GM12878 (cell line): ENCODE measurements at regions not wholly inside any gene's neighbourhood (a gene's known extent, or its start where the extent isn't known, plus 50 kb on each side); places are given as distances from the start of the nearest gene placed in this dataset.

Experiments
- ATAC-seq: fragments of 200-7000 bp; cut with Tn5 transposase; 3 replicates; pipeline ENCODE4 v1.9.1; 2020; ENCODE audit warnings: mild to moderate bottlenecking, moderate library complexity
- BruUV-seq: library from RNA; stranded (reverse); fragments of 400-500 nt; replicated peaks from 2 replicates; lab custom pipeline; 2021; lab: Mats Ljungman, UMichigan
- CTCF ChIA-PET: fragments of 300-600 bp; sonication (Branson Sonifier 250); formaldehyde crosslinking; extraction: SDS; loops from one replicate; lab custom pipeline; 2021; ENCODE audit warnings: inconsistent platforms; lab: Yijun Ruan, JAX
- POLR2A ChIA-PET: fragments of 350-600 bp; formaldehyde crosslinking; extraction: SDS; loops from one replicate; lab custom pipeline; 2021; ENCODE audit warnings: inconsistent platforms; lab: Charles Lee
- RAD21 ChIA-PET: fragments of 300-600 bp; sonication (Branson Sonifier 250); formaldehyde crosslinking; loops from one replicate; lab custom pipeline; 2023; ENCODE audit warnings: antibody characterized with exemption; ENCODE audit not compliant: unreplicated experiment; lab: Charles Lee
- SMC1A ChIA-PET: fragments of 300-600 bp; sonication (Branson Sonifier 250); formaldehyde crosslinking; loops from one replicate; lab custom pipeline; 2023; ENCODE audit not compliant: unreplicated experiment, uncharacterized antibody; lab: Charles Lee
- DNase-seq: peaks from one replicate; pipeline ENCODE4 v3.0.0-alpha.2; 2011; ENCODE audit warnings: low read depth, low spot score
- FAIRE-seq: peaks from 3 replicates; lab custom pipeline; 2011; peaks lifted over from hg19 to GRCh38; lab: Jason Lieb, UNC
- H2AFZ ChIP-seq: 2 replicates; pipeline ENCODE4 v1.6.0; 2011; ENCODE audit warnings: low read depth, low read length, control low read depth; ENCODE audit not compliant: control insufficient read depth
- H3K27ac ChIP-seq: 2 replicates; pipeline ENCODE4 v1.5.1; 2011; ENCODE audit warnings: control low read depth; ENCODE audit not compliant: control insufficient read depth, insufficient read depth
- H3K27me3 ChIP-seq, 2 experiments: replicated peaks in 1 of 2; 2 replicates each; pipeline versions ENCODE4 v1.6.0 to v1.6.1; 2011; ENCODE audit warnings: low read length in 1 of 2; ENCODE audit not compliant: control insufficient read depth in 2 of 2, insufficient read depth in 2 of 2
- H3K36me3 ChIP-seq, 2 experiments: 2 replicates each; pipeline ENCODE4 v1.5.1; 2011; ENCODE audit warnings: low read length in 1 of 2; ENCODE audit not compliant: control insufficient read depth in 2 of 2, insufficient read depth in 2 of 2
- H3K4me1 ChIP-seq: 2 replicates; pipeline ENCODE4 v1.6.1; 2011; ENCODE audit warnings: mild to moderate bottlenecking, low read length, moderate library complexity, mixed read lengths; ENCODE audit not compliant: control insufficient read depth, insufficient read depth
- H3K4me2 ChIP-seq: 2 replicates; pipeline ENCODE4 v1.6.0; 2011; ENCODE audit warnings: control low read depth; ENCODE audit not compliant: control insufficient read depth, insufficient read depth
- H3K4me3 ChIP-seq: fragments of 200-600 bp; sonication (generic); 2 replicates; pipeline ENCODE4 v1.5.1; 2016
- H3K79me2 ChIP-seq: 2 replicates; pipeline ENCODE4 v1.6.0; 2011; ENCODE audit warnings: low read length; ENCODE audit not compliant: control insufficient read depth, insufficient read depth
- H3K9ac ChIP-seq: 2 replicates; pipeline ENCODE4 v1.8.0; 2011; ENCODE audit warnings: low read length, control low read depth, mixed read lengths; ENCODE audit not compliant: control insufficient read depth, insufficient read depth
- H3K9me3 ChIP-seq: replicated peaks from 3 replicates; pipeline ENCODE4 v1.5.1; 2011; ENCODE audit warnings: mild to moderate bottlenecking, low read length; ENCODE audit not compliant: control insufficient read depth, insufficient read depth
- H4K20me1 ChIP-seq: 2 replicates; pipeline ENCODE4 v1.6.0; 2011; ENCODE audit not compliant: control insufficient read depth, insufficient read depth
- EED ChIP-seq: sonication (generic); IDR thresholded peaks from 2 replicates; pipeline ENCODE4 v1.6.1; 2016; ENCODE audit warnings: antibody characterized with exemption, low read depth
- KAT2A ChIP-seq: conservative IDR thresholded peaks from 2 replicates; pipeline ENCODE4 v1.6.1; 2011; ENCODE audit warnings: low read depth, low read length; ENCODE audit not compliant: control insufficient read depth
- NR2F1 ChIP-seq: fragments of 450-650 bp; conservative IDR thresholded peaks from 2 replicates; pipeline ENCODE4 v1.6.1; 2017; ENCODE audit warnings: mild to moderate bottlenecking
- RBBP5 ChIP-seq: fragments of 200-600 bp; sonication (generic); conservative IDR thresholded peaks from 2 replicates; pipeline ENCODE4 v1.6.1; 2016
- RELA ChIP-seq: fragments of 450-650 bp; IDR thresholded peaks from 2 replicates; pipeline ENCODE4 v1.8.0; 2014; ENCODE audit warnings: borderline replicate concordance; ENCODE audit not compliant: partially characterized antibody
- ZNF207 ChIP-seq: fragments of 450-650 bp; IDR thresholded peaks from 2 replicates; pipeline ENCODE4 v1.6.1; 2014; ENCODE audit warnings: antibody characterized with exemption, mild to moderate bottlenecking, borderline replicate concordance
- ZNF24 ChIP-seq: fragments of 450-650 bp; IDR thresholded peaks from 2 replicates; pipeline ENCODE4 v1.6.1; 2017; ENCODE audit warnings: antibody characterized with exemption, mild to moderate bottlenecking
- WGBS: methylation state at CpG from one replicate; pipeline ENCODE4 v1.1.6; 2016; ENCODE audit warnings: low lambda C conversion rate; ENCODE audit not compliant: insufficient replicate concordance, insufficient coverage; ENCODE audit errors: missing lambda C conversion rate; 5-methylcytosine and 5-hydroxymethylcytosine counted together
- in situ Hi-C: fragments of 300-500 bp; cut with MboI; formaldehyde crosslinking; loops from 9 replicates; pipeline ENCODE4 v1.14.3; 2018; ENCODE audit warnings: mixed read lengths
- intact Hi-C: fragments of 100-400 bp; cut with micrococcal nuclease; formaldehyde crosslinking; loops from one replicate; pipeline ENCODE4 v1.14.2; 2022; ENCODE audit not compliant: unreplicated experiment
- TF ChIP-seq, protein P1 (sequence below): IDR thresholded peaks from 2 replicates; pipeline ENCODE4 v1.6.1; 2012; ENCODE audit warnings: improper control_type of control experiment, low read depth, low read length; ENCODE audit not compliant: insufficient replicate concordance
- TF ChIP-seq, protein P2 (sequence below): fragments of 450-650 bp; IDR thresholded peaks from 2 replicates; pipeline ENCODE4 v1.6.1; 2018; ENCODE audit warnings: mild to moderate bottlenecking, low read depth, moderate library complexity; ENCODE audit not compliant: partially characterized antibody

- FAIRE-seq, result no peak
- Histone ChIP-seq H3K4me3 (no peak overlapping the region), H3K4me1 (peaks cover 3% of the 10 kb centered on the region; the same call in 1 of the 2 replicates), H2AFZ (no peak overlapping the region), H3K9ac (no peak overlapping the region), H3K9me3 (no peaks in the 10 kb centered on the region), H3K79me2 (no peaks in the 10 kb centered on the region), H3K36me3 (no peaks in the 10 kb centered on the region), H3K27me3 (no peaks in the 10 kb centered on the region; a peak in 2 of 4 replicates), H4K20me1 (no peaks in the 10 kb centered on the region), H3K4me2 (no peak overlapping the region), H3K27ac (no peak overlapping the region)
- ChIA-PET CTCF (no interaction called here), SMC1A (no interaction called here), POLR2A (no interaction called here), RAD21 (no interaction called here)
- WGBS, result 56% methylated on average over 4 of the region's 4 CpGs
- TF ChIP-seq RBBP5, result no peak
- TF ChIP-seq ZNF207, result no peak
- no peak for TF ChIP-seq KAT2A
- TF ChIP-seq RELA, result no peak
- TF ChIP-seq, protein P1, sequence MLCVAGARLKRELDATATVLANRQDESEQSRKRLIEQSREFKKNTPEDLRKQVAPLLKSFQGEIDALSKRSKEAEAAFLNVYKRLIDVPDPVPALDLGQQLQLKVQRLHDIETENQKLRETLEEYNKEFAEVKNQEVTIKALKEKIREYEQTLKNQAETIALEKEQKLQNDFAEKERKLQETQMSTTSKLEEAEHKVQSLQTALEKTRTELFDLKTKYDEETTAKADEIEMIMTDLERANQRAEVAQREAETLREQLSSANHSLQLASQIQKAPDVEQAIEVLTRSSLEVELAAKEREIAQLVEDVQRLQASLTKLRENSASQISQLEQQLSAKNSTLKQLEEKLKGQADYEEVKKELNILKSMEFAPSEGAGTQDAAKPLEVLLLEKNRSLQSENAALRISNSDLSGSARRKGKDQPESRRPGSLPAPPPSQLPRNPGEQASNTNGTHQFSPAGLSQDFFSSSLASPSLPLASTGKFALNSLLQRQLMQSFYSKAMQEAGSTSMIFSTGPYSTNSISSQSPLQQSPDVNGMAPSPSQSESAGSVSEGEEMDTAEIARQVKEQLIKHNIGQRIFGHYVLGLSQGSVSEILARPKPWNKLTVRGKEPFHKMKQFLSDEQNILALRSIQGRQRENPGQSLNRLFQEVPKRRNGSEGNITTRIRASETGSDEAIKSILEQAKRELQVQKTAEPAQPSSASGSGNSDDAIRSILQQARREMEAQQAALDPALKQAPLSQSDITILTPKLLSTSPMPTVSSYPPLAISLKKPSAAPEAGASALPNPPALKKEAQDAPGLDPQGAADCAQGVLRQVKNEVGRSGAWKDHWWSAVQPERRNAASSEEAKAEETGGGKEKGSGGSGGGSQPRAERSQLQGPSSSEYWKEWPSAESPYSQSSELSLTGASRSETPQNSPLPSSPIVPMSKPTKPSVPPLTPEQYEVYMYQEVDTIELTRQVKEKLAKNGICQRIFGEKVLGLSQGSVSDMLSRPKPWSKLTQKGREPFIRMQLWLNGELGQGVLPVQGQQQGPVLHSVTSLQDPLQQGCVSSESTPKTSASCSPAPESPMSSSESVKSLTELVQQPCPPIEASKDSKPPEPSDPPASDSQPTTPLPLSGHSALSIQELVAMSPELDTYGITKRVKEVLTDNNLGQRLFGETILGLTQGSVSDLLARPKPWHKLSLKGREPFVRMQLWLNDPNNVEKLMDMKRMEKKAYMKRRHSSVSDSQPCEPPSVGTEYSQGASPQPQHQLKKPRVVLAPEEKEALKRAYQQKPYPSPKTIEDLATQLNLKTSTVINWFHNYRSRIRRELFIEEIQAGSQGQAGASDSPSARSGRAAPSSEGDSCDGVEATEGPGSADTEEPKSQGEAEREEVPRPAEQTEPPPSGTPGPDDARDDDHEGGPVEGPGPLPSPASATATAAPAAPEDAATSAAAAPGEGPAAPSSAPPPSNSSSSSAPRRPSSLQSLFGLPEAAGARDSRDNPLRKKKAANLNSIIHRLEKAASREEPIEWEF, result no peak
- TF ChIP-seq, protein P2, sequence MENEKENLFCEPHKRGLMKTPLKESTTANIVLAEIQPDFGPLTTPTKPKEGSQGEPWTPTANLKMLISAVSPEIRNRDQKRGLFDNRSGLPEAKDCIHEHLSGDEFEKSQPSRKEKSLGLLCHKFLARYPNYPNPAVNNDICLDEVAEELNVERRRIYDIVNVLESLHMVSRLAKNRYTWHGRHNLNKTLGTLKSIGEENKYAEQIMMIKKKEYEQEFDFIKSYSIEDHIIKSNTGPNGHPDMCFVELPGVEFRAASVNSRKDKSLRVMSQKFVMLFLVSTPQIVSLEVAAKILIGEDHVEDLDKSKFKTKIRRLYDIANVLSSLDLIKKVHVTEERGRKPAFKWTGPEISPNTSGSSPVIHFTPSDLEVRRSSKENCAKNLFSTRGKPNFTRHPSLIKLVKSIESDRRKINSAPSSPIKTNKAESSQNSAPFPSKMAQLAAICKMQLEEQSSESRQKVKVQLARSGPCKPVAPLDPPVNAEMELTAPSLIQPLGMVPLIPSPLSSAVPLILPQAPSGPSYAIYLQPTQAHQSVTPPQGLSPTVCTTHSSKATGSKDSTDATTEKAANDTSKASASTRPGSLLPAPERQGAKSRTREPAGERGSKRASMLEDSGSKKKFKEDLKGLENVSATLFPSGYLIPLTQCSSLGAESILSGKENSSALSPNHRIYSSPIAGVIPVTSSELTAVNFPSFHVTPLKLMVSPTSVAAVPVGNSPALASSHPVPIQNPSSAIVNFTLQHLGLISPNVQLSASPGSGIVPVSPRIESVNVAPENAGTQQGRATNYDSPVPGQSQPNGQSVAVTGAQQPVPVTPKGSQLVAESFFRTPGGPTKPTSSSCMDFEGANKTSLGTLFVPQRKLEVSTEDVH, result no peak
- no peak for TF ChIP-seq NR2F1
- no peak for TF ChIP-seq ZNF24
- TF ChIP-seq EED, result no peak
- no TSS peak for BruUV-seq
- no peak for DNase-seq
- in situ Hi-C loops, result no loop called here
- intact Hi-C loops, result no loop called here
- ATAC-seq, result no peak
These were observed 206.1 kb downstream of the HAUS1 start for GRCh38 chr18:46310258-46310657.
